ENCODE measurements at regions not wholly inside any gene's neighbourhood (a gene's known extent, or its start where the extent isn't known, plus 50 kb on each side); places are given as distances from the start of the nearest gene placed in this dataset.

- no peak for TF ChIP-seq EZH2 (IDR thresholded peaks at IDR 0.05; ENCODE audit: borderline replicate concordance)
- no peak for TF ChIP-seq CTCF (IDR thresholded peaks at IDR 0.05; ENCODE audit: poor library complexity)
- TF ChIP-seq EZH2phosphoT487 (IDR thresholded peaks at IDR 0.05; ENCODE audit: low read depth, severe bottlenecking, unreplicated experiment): no peak
Observed at GRCh38 chr20:57007171-57007540, 259.3 kb downstream of the BMP7 start.
